ENCODE measurements at regions not wholly inside any gene's neighbourhood (a gene's known extent, or its start where the extent isn't known, plus 50 kb on each side); places are given as distances from the start of the nearest gene placed in this dataset.

DNA sequence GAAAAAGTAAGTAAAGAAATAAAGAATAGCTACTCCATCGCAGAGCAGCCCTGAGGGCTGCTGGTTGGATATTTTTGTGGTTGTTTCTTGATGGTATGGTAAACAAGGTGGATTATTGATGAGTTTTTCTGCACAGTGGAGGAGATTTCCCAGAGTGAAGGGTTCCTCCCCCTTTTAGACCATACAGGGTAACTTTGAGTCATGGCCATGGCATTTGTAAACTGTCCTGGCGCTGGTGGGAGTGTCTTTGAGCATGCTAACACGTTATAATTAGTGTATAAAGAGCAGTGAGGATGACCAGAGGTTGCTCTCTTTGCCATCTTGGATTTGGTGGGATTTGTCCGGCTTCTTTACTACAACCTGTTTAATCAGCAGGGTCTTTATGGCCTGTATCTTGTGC lies 128.2 kb downstream of the ASMT start:
- intact Hi-C loops (cut with micrococcal nuclease; ENCODE audit: unreplicated experiment) (no loop called here), in situ Hi-C loops (cut with MboI) (no loop called here)
- H3K27me3 ChIP-seq (replicated peaks in 1 of 2; ENCODE audit: control insufficient read depth in 2 of 2, insufficient read depth in 2 of 2, low read length in 1 of 2) = no peaks in the 10 kb centered on the region
- ChIA-PET RAD21 (ENCODE audit: unreplicated experiment) (no interaction called here), SMC1A (ENCODE audit: uncharacterized antibody, unreplicated experiment) (no interaction called here), POLR2A (no interaction called here), CTCF (no interaction called here)
- H3K4me2 ChIP-seq (ENCODE audit: control insufficient read depth, insufficient read depth) = no peak overlapping the region
- no peaks in the 10 kb centered on the region for H3K4me1 ChIP-seq (ENCODE audit: control insufficient read depth, insufficient read depth, low read length)
- no peaks in the 10 kb centered on the region; the same call in 2 of the 3 replicates for H3K9me3 ChIP-seq (replicated peaks; ENCODE audit: control insufficient read depth, insufficient read depth, low read length)
- no peak overlapping the region for H2AFZ ChIP-seq (ENCODE audit: control insufficient read depth, low read depth, low read length)
- H4K20me1 ChIP-seq (ENCODE audit: control insufficient read depth, insufficient read depth) = no peaks in the 10 kb centered on the region
- H3K79me2 ChIP-seq (ENCODE audit: control insufficient read depth, insufficient read depth, low read length) = no peaks in the 10 kb centered on the region
- ATAC-seq (no peak), DNase-seq (ENCODE audit: low read depth, low spot score) (no peak), FAIRE-seq (no peak)
- H3K27ac ChIP-seq (ENCODE audit: control insufficient read depth, insufficient read depth) = no peak overlapping the region
- TF ChIP-seq, protein P1, sequence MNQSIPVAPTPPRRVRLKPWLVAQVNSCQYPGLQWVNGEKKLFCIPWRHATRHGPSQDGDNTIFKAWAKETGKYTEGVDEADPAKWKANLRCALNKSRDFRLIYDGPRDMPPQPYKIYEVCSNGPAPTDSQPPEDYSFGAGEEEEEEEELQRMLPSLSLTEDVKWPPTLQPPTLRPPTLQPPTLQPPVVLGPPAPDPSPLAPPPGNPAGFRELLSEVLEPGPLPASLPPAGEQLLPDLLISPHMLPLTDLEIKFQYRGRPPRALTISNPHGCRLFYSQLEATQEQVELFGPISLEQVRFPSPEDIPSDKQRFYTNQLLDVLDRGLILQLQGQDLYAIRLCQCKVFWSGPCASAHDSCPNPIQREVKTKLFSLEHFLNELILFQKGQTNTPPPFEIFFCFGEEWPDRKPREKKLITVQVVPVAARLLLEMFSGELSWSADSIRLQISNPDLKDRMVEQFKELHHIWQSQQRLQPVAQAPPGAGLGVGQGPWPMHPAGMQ (IDR thresholded peaks at IDR 0.05; ENCODE audit: borderline replicate concordance) = no peak
- BruUV-seq (replicated peaks) = no TSS peak
- H3K36me3 ChIP-seq (ENCODE audit: control insufficient read depth in 2 of 2, insufficient read depth in 2 of 2, low read length in 1 of 2) = no peaks in the 10 kb centered on the region
- no peak overlapping the region for H3K9ac ChIP-seq (ENCODE audit: control insufficient read depth, insufficient read depth, low read length)
- no peak overlapping the region for H3K4me3 ChIP-seq
- WGBS (ENCODE audit: insufficient coverage, insufficient replicate concordance, low lambda C conversion rate, missing lambda C conversion rate) = 82% methylated on average over 4 of the region's 4 CpGs

DNA sequence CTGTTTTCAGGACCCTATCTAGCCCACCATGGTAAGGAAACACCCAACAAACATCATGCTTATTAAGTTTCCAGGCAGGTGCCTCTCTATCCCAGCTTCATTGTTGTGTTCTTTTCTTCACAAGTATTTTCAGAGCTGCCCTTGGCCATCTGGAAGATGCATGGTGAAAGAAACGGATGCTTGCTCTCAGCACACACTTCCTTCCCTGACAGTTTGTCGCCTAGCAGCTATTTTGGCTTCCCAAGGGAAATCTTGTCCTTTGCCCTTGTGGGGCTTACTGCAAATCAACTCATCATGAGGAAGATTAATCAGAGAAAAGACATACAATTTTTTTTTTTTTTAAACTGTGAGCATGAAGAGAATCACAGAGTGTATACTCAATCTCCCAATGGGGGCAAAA lies 128.8 kb downstream of the ASMT start:
- DNase-seq (ENCODE audit: low read depth, low spot score) (no peak), FAIRE-seq (no peak), ATAC-seq (no peak)
- intact Hi-C loops (cut with micrococcal nuclease; ENCODE audit: unreplicated experiment) (no loop called here), in situ Hi-C loops (cut with MboI) (no loop called here)
- ChIA-PET SMC1A (ENCODE audit: uncharacterized antibody, unreplicated experiment) (no interaction called here), RAD21 (ENCODE audit: unreplicated experiment) (no interaction called here), POLR2A (no interaction called here), CTCF (no interaction called here)
- BruUV-seq (replicated peaks) = no TSS peak
- Histone ChIP-seq H3K9me3 (replicated peaks; ENCODE audit: control insufficient read depth, insufficient read depth, low read length) (no peaks in the 10 kb centered on the region; the same call in 2 of the 3 replicates), H3K4me2 (ENCODE audit: control insufficient read depth, insufficient read depth) (no peak overlapping the region), H3K27me3 (replicated peaks in 1 of 2; ENCODE audit: control insufficient read depth in 2 of 2, insufficient read depth in 2 of 2, low read length in 1 of 2) (no peaks in the 10 kb centered on the region), H3K4me3 (no peak overlapping the region), H4K20me1 (ENCODE audit: control insufficient read depth, insufficient read depth) (no peaks in the 10 kb centered on the region), H3K4me1 (ENCODE audit: control insufficient read depth, insufficient read depth, low read length) (no peaks in the 10 kb centered on the region), H3K9ac (ENCODE audit: control insufficient read depth, insufficient read depth, low read length) (no peak overlapping the region), H2AFZ (ENCODE audit: control insufficient read depth, low read depth, low read length) (no peak overlapping the region), H3K36me3 (ENCODE audit: control insufficient read depth in 2 of 2, insufficient read depth in 2 of 2, low read length in 1 of 2) (no peaks in the 10 kb centered on the region), H3K27ac (ENCODE audit: control insufficient read depth, insufficient read depth) (no peak overlapping the region), H3K79me2 (ENCODE audit: control insufficient read depth, insufficient read depth, low read length) (no peaks in the 10 kb centered on the region)
- TF ChIP-seq RCOR1 (conservative IDR thresholded peaks at IDR 0.05; ENCODE audit: low read depth, low read length) (no peak), RFX5 (IDR thresholded peaks at IDR 0.05; ENCODE audit: low read depth, low read length) (no peak), ZZZ3 (IDR thresholded peaks at IDR 0.05; ENCODE audit: control insufficient read depth, insufficient read length, low read depth) (no peak), SRF (IDR thresholded peaks at IDR 0.05; ENCODE audit: low read depth in 2 of 2, low read length in 2 of 2) (no peak), CREM (IDR thresholded peaks at IDR 0.05; ENCODE audit: low read depth) (no peak), RAD21 (IDR thresholded peaks at IDR 0.05; ENCODE audit: insufficient read depth, low read depth, low read length) (no peak), IKZF1 (conservative IDR thresholded peaks at IDR 0.05) (no peak)
- TF ChIP-seq, protein P2, sequence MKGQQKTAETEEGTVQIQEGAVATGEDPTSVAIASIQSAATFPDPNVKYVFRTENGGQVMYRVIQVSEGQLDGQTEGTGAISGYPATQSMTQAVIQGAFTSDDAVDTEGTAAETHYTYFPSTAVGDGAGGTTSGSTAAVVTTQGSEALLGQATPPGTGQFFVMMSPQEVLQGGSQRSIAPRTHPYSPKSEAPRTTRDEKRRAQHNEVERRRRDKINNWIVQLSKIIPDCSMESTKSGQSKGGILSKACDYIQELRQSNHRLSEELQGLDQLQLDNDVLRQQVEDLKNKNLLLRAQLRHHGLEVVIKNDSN (IDR thresholded peaks at IDR 0.05; ENCODE audit: borderline replicate concordance, extremely low read length, insufficient read depth, low read depth, low read length) = no peak
- TF ChIP-seq, protein P3, sequence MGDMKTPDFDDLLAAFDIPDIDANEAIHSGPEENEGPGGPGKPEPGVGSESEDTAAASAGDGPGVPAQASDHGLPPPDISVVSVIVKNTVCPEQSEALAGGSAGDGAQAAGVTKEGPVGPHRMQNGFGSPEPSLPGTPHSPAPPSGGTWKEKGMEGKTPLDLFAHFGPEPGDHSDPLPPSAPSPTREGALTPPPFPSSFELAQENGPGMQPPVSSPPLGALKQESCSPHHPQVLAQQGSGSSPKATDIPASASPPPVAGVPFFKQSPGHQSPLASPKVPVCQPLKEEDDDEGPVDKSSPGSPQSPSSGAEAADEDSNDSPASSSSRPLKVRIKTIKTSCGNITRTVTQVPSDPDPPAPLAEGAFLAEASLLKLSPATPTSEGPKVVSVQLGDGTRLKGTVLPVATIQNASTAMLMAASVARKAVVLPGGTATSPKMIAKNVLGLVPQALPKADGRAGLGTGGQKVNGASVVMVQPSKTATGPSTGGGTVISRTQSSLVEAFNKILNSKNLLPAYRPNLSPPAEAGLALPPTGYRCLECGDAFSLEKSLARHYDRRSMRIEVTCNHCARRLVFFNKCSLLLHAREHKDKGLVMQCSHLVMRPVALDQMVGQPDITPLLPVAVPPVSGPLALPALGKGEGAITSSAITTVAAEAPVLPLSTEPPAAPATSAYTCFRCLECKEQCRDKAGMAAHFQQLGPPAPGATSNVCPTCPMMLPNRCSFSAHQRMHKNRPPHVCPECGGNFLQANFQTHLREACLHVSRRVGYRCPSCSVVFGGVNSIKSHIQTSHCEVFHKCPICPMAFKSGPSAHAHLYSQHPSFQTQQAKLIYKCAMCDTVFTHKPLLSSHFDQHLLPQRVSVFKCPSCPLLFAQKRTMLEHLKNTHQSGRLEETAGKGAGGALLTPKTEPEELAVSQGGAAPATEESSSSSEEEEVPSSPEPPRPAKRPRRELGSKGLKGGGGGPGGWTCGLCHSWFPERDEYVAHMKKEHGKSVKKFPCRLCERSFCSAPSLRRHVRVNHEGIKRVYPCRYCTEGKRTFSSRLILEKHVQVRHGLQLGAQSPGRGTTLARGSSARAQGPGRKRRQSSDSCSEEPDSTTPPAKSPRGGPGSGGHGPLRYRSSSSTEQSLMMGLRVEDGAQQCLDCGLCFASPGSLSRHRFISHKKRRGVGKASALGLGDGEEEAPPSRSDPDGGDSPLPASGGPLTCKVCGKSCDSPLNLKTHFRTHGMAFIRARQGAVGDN (IDR thresholded peaks at IDR 0.05) = no peak
- TF ChIP-seq, protein P4, sequence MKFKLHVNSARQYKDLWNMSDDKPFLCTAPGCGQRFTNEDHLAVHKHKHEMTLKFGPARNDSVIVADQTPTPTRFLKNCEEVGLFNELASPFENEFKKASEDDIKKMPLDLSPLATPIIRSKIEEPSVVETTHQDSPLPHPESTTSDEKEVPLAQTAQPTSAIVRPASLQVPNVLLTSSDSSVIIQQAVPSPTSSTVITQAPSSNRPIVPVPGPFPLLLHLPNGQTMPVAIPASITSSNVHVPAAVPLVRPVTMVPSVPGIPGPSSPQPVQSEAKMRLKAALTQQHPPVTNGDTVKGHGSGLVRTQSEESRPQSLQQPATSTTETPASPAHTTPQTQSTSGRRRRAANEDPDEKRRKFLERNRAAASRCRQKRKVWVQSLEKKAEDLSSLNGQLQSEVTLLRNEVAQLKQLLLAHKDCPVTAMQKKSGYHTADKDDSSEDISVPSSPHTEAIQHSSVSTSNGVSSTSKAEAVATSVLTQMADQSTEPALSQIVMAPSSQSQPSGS (IDR thresholded peaks at IDR 0.05; ENCODE audit: low read length) = no peak
- WGBS (ENCODE audit: insufficient coverage, insufficient replicate concordance, low lambda C conversion rate, missing lambda C conversion rate) = 56% methylated on average over 2 of the region's 2 CpGs
